BJ (cell line): ENCODE measurements at regions not wholly inside any gene's neighbourhood (a gene's known extent, or its start where the extent isn't known, plus 50 kb on each side); places are given as distances from the start of the nearest gene placed in this dataset.

Experiments used
- CTCF ChIA-PET: fragments of 350-600 bp; formaldehyde crosslinking; extraction: SDS; loops from one replicate; lab custom pipeline; 2021; ENCODE audit warnings: antibody characterized with exemption, inconsistent platforms; lab: Yijun Ruan, JAX
- POLR2A ChIA-PET: fragments of 300-600 bp; sonication (Branson Sonifier 250); formaldehyde crosslinking; extraction: SDS; loops from one replicate; lab custom pipeline; 2021; ENCODE audit warnings: antibody characterized with exemption; lab: Charles Lee
- DNase-seq: peaks from one replicate; pipeline ENCODE4 v3.0.0-alpha.2; 2011; ENCODE audit warnings: low read depth
- H3K27me3 ChIP-seq: 2 replicates; pipeline ENCODE4 v1.6.0; 2011; ENCODE audit warnings: low read length; ENCODE audit not compliant: control insufficient read depth, insufficient read depth
- H3K36me3 ChIP-seq: 2 replicates; pipeline ENCODE4 v1.5.1; 2011; ENCODE audit warnings: low read length; ENCODE audit not compliant: control insufficient read depth, insufficient read depth
- H3K4me3 ChIP-seq: 2 replicates; pipeline ENCODE4 v1.5.1; 2011; ENCODE audit warnings: low read depth, mild to moderate bottlenecking, control low read depth, low read length
- TF ChIP-seq, protein P1 (sequence below): IDR thresholded peaks from 2 replicates; pipeline ENCODE4 v1.5.1; 2011; ENCODE audit warnings: low read depth, mild to moderate bottlenecking, control low read depth, inconsistent platforms, low read length, moderate library complexity; ENCODE audit not compliant: insufficient read depth

DNA sequence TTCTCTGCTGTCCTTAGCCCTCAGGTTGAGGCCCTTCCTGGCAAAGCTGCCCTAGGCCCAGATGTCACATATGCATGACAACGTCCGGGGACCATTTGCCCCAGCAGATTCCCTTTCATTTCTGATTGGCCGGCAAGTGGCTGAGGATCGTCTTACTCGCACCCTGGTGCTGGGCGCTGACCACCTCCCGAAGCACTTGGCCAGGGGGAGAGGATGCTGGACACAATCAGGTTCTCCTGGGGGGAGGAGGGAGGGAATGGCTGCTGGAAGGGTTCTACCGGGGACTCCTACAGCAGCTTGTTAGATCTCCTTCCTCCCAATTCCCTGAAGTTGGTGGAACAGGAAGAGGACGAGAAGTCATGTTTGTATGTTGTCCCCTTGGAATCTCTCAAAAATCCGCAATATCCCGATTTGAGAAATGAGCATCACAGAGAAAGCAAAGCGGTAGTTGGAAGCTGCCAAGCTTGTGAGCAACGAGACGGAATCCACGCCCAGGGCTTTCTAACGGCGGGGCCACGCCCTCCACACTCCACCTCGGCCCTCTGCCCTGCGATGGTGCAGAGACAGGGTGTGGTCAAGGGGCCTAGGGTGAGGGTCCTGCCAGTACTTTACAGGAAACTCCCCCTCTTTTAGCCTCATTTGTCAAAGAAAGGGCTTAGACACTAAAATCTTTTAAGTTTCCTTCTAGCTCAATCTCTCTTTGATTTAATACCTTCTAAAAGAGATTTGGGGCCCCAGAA is 61.8 kb upstream of the YWHAQ start:
- POLR2A ChIA-PET: no interaction called here
- TF ChIP-seq, protein P1, sequence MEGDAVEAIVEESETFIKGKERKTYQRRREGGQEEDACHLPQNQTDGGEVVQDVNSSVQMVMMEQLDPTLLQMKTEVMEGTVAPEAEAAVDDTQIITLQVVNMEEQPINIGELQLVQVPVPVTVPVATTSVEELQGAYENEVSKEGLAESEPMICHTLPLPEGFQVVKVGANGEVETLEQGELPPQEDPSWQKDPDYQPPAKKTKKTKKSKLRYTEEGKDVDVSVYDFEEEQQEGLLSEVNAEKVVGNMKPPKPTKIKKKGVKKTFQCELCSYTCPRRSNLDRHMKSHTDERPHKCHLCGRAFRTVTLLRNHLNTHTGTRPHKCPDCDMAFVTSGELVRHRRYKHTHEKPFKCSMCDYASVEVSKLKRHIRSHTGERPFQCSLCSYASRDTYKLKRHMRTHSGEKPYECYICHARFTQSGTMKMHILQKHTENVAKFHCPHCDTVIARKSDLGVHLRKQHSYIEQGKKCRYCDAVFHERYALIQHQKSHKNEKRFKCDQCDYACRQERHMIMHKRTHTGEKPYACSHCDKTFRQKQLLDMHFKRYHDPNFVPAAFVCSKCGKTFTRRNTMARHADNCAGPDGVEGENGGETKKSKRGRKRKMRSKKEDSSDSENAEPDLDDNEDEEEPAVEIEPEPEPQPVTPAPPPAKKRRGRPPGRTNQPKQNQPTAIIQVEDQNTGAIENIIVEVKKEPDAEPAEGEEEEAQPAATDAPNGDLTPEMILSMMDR: no peak
- H3K4me3 ChIP-seq: no peak overlapping the region
- H3K36me3 ChIP-seq: no peaks in the 10 kb centered on the region
- CTCF ChIA-PET: interaction anchor here (1.6 kb wide), 1 partner anchor 78 kb away, joined by 5 read pairs; no protein-coding TSS in a partner anchor
- H3K27me3 ChIP-seq: no peaks in the 10 kb centered on the region
- DNase-seq: no peak

DNA sequence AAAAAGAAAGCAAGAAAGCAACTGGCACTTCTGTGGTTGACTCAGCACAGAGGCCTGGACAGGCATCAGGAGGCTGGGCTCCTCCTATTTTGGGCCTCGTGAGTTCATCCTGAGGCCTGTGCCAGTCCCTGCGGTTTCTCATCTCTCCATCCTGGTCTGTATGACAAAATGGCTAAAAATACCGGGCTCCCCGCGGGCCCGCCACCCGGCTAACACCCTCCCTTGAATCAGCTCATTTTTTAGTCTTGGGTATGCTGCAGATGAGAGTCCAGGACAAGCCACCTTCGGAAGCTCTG is 62.3 kb upstream of the YWHAQ start:
- H3K4me3 ChIP-seq: no peak overlapping the region
- H3K36me3 ChIP-seq: no peaks in the 10 kb centered on the region
- TF ChIP-seq, protein P1: no peak
- no peaks in the 10 kb centered on the region for H3K27me3 ChIP-seq
- ChIA-PET POLR2A (no interaction called here), CTCF (interaction anchor here (1.6 kb wide), 1 partner anchor 77 kb away, joined by 5 read pairs; no protein-coding TSS in a partner anchor)
- no peak for DNase-seq

DNA sequence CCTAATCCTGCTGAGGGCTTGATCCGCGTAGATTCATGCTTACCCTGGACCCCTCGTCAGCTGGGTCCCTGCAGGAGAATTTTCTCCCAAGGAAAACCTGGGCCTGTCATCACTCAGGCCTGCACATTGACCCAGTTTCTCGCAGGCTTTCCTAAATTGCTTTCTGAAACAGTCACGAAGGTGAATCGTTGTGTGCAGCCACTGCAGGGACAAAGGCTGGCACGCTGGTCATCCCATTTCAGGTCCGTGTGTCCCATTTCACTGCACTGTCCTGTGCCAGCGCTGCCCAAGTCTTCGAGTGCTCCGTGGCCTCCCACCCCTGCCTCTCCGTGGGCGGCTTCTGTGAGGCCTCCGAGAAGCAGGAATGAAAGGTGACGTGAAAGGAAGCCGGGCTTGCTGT is 62.8 kb upstream of the YWHAQ start:
- POLR2A ChIA-PET: no interaction called here
- TF ChIP-seq, protein P1: no peak
- Histone ChIP-seq H3K27me3 (no peaks in the 10 kb centered on the region), H3K36me3 (no peaks in the 10 kb centered on the region), H3K4me3 (no peak overlapping the region)
- no peak for DNase-seq
- CTCF ChIA-PET: interaction anchor here (1.6 kb wide), 1 partner anchor 77 kb away, joined by 5 read pairs; no protein-coding TSS in a partner anchor

DNA sequence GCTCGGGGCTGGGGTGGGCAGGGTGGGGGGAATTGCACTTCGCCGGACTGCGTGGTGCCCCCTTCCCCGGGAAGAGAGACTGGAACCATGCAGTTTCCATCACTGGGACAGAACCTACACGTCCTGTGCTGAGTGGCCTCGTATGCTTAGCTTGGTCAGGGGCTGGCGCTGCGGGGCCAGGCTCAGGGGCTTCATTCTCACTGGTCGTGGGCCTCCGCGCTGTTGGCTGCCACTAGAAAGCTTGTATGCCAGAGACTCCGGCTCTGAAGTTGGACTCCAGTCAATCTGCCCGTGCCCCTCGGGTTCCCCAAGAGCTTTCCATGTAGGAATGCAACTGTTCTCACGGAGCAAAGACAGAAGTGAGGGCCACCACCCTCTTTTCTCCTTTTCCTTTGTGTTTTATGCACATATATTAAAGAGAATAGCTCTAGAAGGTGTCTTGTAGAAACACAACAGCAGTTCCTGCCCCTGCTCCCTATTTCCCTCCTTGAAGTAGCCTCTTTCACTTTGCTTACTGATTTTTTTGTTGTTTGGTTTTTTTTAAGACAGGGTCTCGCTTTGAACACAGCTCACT is 64.0 kb upstream of the YWHAQ start:
- TF ChIP-seq, protein P1: no peak
- CTCF ChIA-PET: interaction anchor here (1.1 kb wide), 1 partner anchor 76 kb away, joined by 3 read pairs; no protein-coding TSS in a partner anchor

DNA sequence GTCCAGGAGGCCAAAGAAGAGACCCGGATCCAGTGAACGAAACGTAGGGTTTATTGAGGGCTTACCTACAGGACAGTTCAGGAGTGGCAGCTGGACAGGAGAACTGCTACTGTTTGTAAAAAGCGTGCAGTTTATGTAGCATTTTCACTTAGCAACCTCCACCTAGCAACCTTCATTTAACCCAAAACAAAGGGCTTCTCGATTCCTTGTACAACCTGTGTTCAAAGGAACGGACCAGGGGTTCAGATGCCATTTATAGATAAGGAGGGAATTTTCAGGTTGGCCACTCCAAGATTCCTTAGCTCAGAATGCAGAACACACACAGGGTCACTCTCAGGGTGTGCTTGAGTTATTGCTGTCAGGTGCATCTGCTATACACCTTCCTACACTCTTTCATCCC is 65.1 kb upstream of the YWHAQ start:
- Histone ChIP-seq H3K27me3 (no peaks in the 10 kb centered on the region; the same call in 1 of the 2 replicates), H3K36me3 (no peaks in the 10 kb centered on the region), H3K4me3 (no peak overlapping the region)
- DNase-seq: no peak
- POLR2A ChIA-PET: no interaction called here
- CTCF ChIA-PET: no interaction called here
- TF ChIP-seq, protein P1: no peak

More for the DNA sequence above, 64.0 kb upstream of the YWHAQ start:
- Histone ChIP-seq H3K4me3 (no peak overlapping the region), H3K36me3 (no peaks in the 10 kb centered on the region), H3K27me3 (no peaks in the 10 kb centered on the region)
- POLR2A ChIA-PET: no interaction called here
- DNase-seq: no peak
